Hepatocyte (in vitro differentiated cells): ENCODE measurements at regions not wholly inside any gene's neighbourhood (a gene's known extent, or its start where the extent isn't known, plus 50 kb on each side); places are given as distances from the start of the nearest gene placed in this dataset.

Source experiments
- EZH2 ChIP-seq: fragments of 200-600 bp; sonication (generic); IDR thresholded peaks from 2 replicates; pipeline ENCODE4 v1.6.1; 2016; ENCODE audit warnings: antibody characterized with exemption, mild to moderate bottlenecking, borderline replicate concordance
- TF ChIP-seq, protein P1 (sequence below): fragments of 200-600 bp; sonication (generic); IDR thresholded peaks from 2 replicates; pipeline ENCODE4 v1.5.1; 2016; ENCODE audit warnings: antibody characterized with exemption, mild to moderate bottlenecking; ENCODE audit not compliant: poor library complexity

DNA sequence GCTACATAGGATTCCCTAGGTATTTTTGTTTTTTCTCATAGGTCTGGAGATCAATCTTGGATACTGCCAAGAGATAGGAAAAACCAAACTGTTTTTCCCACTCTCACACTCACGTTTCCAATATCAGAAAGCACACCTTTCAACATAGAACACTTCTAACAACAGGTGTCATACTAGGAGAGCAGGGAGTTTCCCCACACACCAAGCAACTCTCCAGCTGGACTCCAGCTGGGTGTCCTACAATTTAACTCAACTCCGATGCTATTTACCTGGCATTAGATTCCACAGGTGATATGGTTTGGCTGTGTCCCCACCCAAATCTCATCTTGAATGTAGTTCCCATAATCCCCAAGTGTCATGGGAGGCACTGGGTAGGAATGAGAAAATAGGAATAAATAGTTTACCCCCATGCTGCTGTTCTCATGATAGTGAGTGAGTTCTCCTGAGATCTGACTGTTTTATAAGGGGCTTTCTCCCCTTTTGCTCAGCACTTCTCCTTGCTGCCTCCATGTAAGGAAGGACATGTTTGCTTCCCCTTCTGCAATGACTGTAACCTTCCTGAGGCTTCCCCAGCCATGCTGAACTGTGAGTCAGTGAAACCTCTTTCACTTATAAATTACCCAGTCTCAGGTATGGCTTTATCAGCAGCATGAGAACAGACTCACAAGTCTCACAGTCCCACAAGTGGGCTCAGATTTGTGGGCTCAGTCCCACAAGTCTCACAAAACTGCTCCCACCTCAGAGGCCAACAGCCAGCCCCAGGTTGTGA lies 354.5 kb upstream of the THBS1 start:
- TF ChIP-seq EZH2 = no peak
- TF ChIP-seq, protein P1, sequence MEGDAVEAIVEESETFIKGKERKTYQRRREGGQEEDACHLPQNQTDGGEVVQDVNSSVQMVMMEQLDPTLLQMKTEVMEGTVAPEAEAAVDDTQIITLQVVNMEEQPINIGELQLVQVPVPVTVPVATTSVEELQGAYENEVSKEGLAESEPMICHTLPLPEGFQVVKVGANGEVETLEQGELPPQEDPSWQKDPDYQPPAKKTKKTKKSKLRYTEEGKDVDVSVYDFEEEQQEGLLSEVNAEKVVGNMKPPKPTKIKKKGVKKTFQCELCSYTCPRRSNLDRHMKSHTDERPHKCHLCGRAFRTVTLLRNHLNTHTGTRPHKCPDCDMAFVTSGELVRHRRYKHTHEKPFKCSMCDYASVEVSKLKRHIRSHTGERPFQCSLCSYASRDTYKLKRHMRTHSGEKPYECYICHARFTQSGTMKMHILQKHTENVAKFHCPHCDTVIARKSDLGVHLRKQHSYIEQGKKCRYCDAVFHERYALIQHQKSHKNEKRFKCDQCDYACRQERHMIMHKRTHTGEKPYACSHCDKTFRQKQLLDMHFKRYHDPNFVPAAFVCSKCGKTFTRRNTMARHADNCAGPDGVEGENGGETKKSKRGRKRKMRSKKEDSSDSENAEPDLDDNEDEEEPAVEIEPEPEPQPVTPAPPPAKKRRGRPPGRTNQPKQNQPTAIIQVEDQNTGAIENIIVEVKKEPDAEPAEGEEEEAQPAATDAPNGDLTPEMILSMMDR = no peak
